Endothelial cell of umbilical vein (primary cell): ENCODE measurements at regions not wholly inside any gene's neighbourhood (a gene's known extent, or its start where the extent isn't known, plus 50 kb on each side); places are given as distances from the start of the nearest gene placed in this dataset.

ENCODE experiments used
- CTCF ChIP-seq, 2 donors: IDR thresholded peaks; 1 replicate in 1 of 2; 2 replicates in 1 of 2; pipeline ENCODE4 v1.5.1; 2011; ENCODE audit warnings: low read length in 2 of 2, mild to moderate bottlenecking in 2 of 2, moderate library complexity in 2 of 2, control low read depth in 1 of 2, inconsistent platforms in 1 of 2, low read depth in 1 of 2; ENCODE audit not compliant: insufficient read depth in 1 of 2; ENCODE audit errors: extremely low read depth in 1 of 2
- EZH2 ChIP-seq: IDR thresholded peaks from 2 replicates; pipeline ENCODE4 v1.6.1; 2012; ENCODE audit warnings: borderline replicate concordance, low read depth, mild to moderate bottlenecking, moderate library complexity, low read length, inconsistent platforms; ENCODE audit not compliant: severe bottlenecking
- FOS ChIP-seq: IDR thresholded peaks from 2 replicates; pipeline ENCODE4 v1.6.1; 2011; ENCODE audit warnings: mild to moderate bottlenecking, low read length, moderate library complexity, borderline replicate concordance; ENCODE audit not compliant: insufficient read depth
- JUN ChIP-seq: IDR thresholded peaks from 2 replicates; pipeline ENCODE4 v1.6.1; 2011; ENCODE audit warnings: borderline replicate concordance, low read depth; ENCODE audit not compliant: insufficient read length, insufficient read depth
- MAX ChIP-seq: IDR thresholded peaks from 2 replicates; pipeline ENCODE4 v1.6.1; 2011; ENCODE audit not compliant: insufficient read depth, insufficient read length
- MYC ChIP-seq: IDR thresholded peaks from one replicate; pipeline ENCODE4 v1.6.1; 2011; ENCODE audit warnings: mild to moderate bottlenecking, low read depth, low read length
- POLR2A ChIP-seq: IDR thresholded peaks from 2 replicates; pipeline ENCODE4 v1.6.1; 2012; ENCODE audit warnings: low read depth, mild to moderate bottlenecking, control low read depth, low read length
- POLR2AphosphoS5 ChIP-seq: IDR thresholded peaks from 2 replicates; pipeline ENCODE4 v1.6.1; 2012; ENCODE audit warnings: low read depth, mild to moderate bottlenecking, control low read depth, low read length, moderate library complexity; ENCODE audit not compliant: insufficient read depth

GRCh38 chr10:43958071-43958432, 309.4 kb upstream of the ZNF32 start:
- TF ChIP-seq POLR2A (no peak), POLR2AphosphoS5 (no peak), CTCF (IDR thresholded peaks at IDR 0.05; ENCODE audit: extremely low read depth in 1 of 2, insufficient read depth in 1 of 2, low read depth in 1 of 2, low read length in 2 of 2) (no peak), EZH2 (no peak), MAX (no peak), MYC (no peak), JUN (no peak), FOS (no peak)
